HG03571 (cell line): ENCODE measurements at regions not wholly inside any gene's neighbourhood (a gene's known extent, or its start where the extent isn't known, plus 50 kb on each side); places are given as distances from the start of the nearest gene placed in this dataset.
"Not testable (repeated sequence)": the region's sequence is repeated elsewhere in the genome, so short reads cannot be mapped to it uniquely, and the experiment has no call there.

ENCODE experiments used
- ATAC-seq: cut with Tn5 transposase; IDR thresholded peaks from one replicate; pipeline ENCODE4 v1.9.1; 2021; ENCODE audit not compliant: unreplicated experiment

GRCh38 chr4:179051206-179051605 is 1609.0 kb upstream of the AGA start:
- ATAC-seq, result no peak

- no peak for ATAC-seq
Measured at GRCh38 chr4:179059396-179059795, 1617.2 kb upstream of the AGA start.

- not testable (repeated sequence) for ATAC-seq
Measured at GRCh38 chr4:179066254-179066653, 1624.0 kb upstream of the AGA start.

GRCh38 chr4:179071131-179071530 is 1628.9 kb upstream of the AGA start:
- ATAC-seq, result no peak

GRCh38 chr4:179076865-179077264 is 1634.6 kb upstream of the AGA start:
- ATAC-seq, result no peak

GRCh38 chr4:179095585-179096221 is 1653.5 kb upstream of the AGA start:
- ATAC-seq, result no peak

- ATAC-seq, result no peak
Measured at GRCh38 chr4:179097741-179098140, 1655.5 kb upstream of the AGA start.

GRCh38 chr4:179110356-179110755 is 1668.1 kb upstream of the AGA start:
- ATAC-seq, result no peak

- no peak for ATAC-seq
Measured at GRCh38 chr4:179110816-179111215, 1668.6 kb upstream of the AGA start.

- ATAC-seq, result no peak
Measured at GRCh38 chr4:179112441-179113170, 1670.4 kb upstream of the AGA start.

GRCh38 chr4:179114615-179115014 is 1672.4 kb upstream of the AGA start:
- no peak for ATAC-seq

GRCh38 chr4:179116011-179116410 is 1673.8 kb upstream of the AGA start:
- no peak for ATAC-seq

GRCh38 chr4:179116581-179116980 is 1674.3 kb upstream of the AGA start:
- ATAC-seq, result no peak

GRCh38 chr4:179123084-179123483 is 1680.8 kb upstream of the AGA start:
- ATAC-seq, result no peak

- ATAC-seq, result no peak
Measured at GRCh38 chr4:179124419-179124818, 1682.2 kb upstream of the AGA start.

- no peak for ATAC-seq
Measured at GRCh38 chr4:179124957-179125356, 1682.7 kb upstream of the AGA start.

- ATAC-seq, result no peak
Measured at GRCh38 chr4:179125870-179126269, 1683.6 kb upstream of the AGA start.

GRCh38 chr4:179128299-179128698 is 1686.1 kb upstream of the AGA start:
- ATAC-seq, result no peak

GRCh38 chr4:179130122-179130714 is 1688.0 kb upstream of the AGA start:
- no peak for ATAC-seq

- no peak for ATAC-seq
Measured at GRCh38 chr4:179145746-179146525, 1703.7 kb upstream of the AGA start.

- ATAC-seq, result no peak
Measured at GRCh38 chr4:179151770-179152169, 1709.5 kb upstream of the AGA start.

- no peak for ATAC-seq
Measured at GRCh38 chr4:179163147-179163546, 1720.9 kb upstream of the AGA start.
